AG09319 (cell line): ENCODE measurements at regions not wholly inside any gene's neighbourhood (a gene's known extent, or its start where the extent isn't known, plus 50 kb on each side); places are given as distances from the start of the nearest gene placed in this dataset.

Experiments
- DNase-seq: peaks from one replicate; pipeline ENCODE4 v3.0.0-alpha.2; 2010; ENCODE audit warnings: low read depth; ENCODE audit errors: extremely low read depth
- TF ChIP-seq, protein P1 (sequence below): IDR thresholded peaks from 2 replicates; pipeline ENCODE4 v1.5.1; 2011; ENCODE audit warnings: low read depth, mild to moderate bottlenecking, inconsistent platforms, low read length, moderate library complexity

DNA sequence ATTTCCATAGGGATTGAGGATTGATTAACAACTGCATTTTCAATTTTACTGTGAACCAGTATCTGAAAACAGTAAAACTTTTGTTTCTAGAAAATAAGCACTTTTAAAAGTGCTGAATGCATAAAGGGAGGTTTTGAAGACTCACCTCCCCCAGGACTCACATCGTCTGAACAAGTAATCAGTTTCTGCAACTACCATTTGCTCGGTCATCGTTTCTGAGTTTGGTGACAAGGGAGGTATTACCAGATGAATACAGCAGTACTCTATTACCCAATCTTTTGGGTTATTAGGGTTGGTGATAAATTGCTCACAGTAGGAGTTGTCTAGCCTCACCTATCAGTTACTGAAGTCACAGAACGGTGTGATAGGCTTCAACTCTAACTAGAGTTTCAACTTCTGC is 234.5 kb upstream of the FN1 start:
- no peak for DNase-seq
- TF ChIP-seq, protein P1, sequence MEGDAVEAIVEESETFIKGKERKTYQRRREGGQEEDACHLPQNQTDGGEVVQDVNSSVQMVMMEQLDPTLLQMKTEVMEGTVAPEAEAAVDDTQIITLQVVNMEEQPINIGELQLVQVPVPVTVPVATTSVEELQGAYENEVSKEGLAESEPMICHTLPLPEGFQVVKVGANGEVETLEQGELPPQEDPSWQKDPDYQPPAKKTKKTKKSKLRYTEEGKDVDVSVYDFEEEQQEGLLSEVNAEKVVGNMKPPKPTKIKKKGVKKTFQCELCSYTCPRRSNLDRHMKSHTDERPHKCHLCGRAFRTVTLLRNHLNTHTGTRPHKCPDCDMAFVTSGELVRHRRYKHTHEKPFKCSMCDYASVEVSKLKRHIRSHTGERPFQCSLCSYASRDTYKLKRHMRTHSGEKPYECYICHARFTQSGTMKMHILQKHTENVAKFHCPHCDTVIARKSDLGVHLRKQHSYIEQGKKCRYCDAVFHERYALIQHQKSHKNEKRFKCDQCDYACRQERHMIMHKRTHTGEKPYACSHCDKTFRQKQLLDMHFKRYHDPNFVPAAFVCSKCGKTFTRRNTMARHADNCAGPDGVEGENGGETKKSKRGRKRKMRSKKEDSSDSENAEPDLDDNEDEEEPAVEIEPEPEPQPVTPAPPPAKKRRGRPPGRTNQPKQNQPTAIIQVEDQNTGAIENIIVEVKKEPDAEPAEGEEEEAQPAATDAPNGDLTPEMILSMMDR, result no peak

DNA sequence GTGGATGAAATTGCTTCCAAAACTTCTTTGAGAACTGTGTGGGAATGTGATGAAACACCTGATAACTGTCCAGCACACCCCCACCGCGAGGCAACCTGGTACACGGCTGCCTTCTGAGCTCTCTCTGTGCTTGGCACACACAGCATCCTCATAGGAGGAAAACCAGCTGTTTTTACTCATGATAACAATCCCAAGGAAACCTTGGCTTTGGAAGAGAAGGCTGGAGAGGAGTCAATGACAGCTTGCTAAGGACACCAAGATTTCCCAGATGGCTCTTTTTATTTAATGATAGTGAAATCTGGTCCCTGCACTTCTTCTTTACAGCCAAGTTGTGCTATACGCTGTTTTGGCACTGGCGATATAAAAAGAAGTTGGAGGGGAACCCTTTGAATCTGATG is 232.5 kb upstream of the FN1 start:
- DNase-seq, result no peak
- TF ChIP-seq, protein P1, result no peak

GRCh38 chr2:215667585-215668377 is 231.9 kb upstream of the FN1 start:
- TF ChIP-seq, protein P1, result no peak
- no peak for DNase-seq

GRCh38 chr2:215664847-215665525 is 229.1 kb upstream of the FN1 start:
- peak; percentile 24 for DNase-seq
- TF ChIP-seq, protein P1, result no peak

DNA sequence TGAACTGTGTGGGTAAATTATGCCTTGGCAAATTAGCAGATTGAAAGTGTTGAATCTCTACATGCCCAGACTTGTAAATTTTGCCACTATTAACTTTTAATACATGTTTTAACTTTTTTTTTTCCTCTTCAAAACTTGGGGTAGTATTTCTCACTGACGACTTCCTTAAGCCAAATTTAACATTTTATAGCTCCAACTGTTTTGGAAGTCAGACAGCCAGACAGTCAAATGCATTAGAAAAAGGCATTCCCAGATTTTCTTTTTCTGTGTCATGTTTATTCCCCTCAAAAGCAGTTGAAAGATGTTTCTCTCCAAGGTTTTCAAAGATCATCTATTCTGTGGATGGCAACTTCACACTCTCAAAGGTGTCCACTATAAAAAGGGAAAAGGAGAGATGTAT is 226.8 kb upstream of the FN1 start:
- TF ChIP-seq, protein P1, result no peak

GRCh38 chr2:215660687-215661086 is 224.8 kb upstream of the FN1 start:
- TF ChIP-seq, protein P1, result no peak
- DNase-seq, result peak; percentile 39

More for the DNA sequence above, 226.8 kb upstream of the FN1 start:
- no peak for DNase-seq

GRCh38 chr2:215659650-215660049 is 223.8 kb upstream of the FN1 start:
- no peak for DNase-seq
- TF ChIP-seq, protein P1, result no peak
